GM18907 (cell line): ENCODE measurements at regions not wholly inside any gene's neighbourhood (a gene's known extent, or its start where the extent isn't known, plus 50 kb on each side); places are given as distances from the start of the nearest gene placed in this dataset.

Experiments
- ATAC-seq: cut with Tn5 transposase; IDR thresholded peaks from one replicate; pipeline ENCODE4 v1.9.1; 2021; ENCODE audit warnings: mild to moderate bottlenecking, moderate library complexity; ENCODE audit not compliant: unreplicated experiment

DNA sequence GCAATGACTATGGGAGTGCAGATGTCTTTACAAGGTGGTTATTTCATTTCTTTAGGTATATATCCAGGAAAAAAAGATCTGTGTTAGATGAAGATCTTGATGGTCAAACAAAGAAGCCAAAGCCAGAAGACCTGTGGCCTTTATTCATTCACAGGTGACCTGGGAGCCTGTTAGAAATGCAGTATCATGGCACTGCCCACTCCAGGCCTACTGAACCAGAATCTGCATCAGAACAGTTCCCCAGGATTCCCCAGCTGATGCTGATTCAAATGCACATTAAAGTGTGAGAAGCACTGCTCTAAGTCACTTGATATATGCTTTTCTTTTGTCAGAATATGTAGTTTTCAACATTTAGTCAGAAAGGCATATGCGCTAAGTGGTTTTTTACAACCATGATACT, 251.1 kb downstream of the IPMK start:
- ATAC-seq: no peak

DNA sequence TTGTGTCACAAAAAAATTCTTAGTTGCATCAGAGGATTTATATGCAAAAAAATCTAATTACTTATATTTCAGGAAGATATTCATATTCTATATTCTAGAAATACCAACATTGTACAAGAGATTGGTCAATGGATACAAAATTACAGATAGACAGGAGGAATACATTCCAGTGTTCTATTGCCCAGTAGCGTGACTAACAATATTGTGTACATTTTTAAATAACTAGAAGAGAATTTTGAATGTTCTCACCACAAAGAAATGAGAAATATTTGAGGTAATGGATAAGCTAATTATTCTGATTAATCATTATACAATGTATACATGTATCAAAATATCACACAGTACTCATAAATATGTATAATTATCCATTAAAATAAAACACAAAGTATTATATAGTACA, 253.3 kb downstream of the IPMK start:
- no peak for ATAC-seq

DNA sequence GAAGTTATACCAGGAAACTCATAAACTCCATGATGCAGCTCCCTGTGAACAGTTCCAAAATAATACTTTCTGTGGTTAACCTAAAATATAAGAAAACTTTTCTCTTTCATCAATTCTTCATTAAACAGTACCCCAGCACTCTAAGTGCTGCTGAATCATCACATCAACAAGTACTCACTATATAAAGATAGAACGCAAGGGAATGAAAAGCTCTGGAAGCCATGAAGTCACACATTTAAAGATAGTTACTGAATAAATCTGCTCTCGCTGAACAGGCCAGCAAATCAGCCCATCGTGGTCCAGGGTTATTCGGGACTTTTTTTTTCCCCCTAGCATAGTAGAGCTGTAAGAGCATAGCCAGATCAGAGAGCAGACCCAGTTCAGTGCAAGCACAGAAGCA, 254.3 kb downstream of the IPMK start:
- ATAC-seq: no peak

DNA sequence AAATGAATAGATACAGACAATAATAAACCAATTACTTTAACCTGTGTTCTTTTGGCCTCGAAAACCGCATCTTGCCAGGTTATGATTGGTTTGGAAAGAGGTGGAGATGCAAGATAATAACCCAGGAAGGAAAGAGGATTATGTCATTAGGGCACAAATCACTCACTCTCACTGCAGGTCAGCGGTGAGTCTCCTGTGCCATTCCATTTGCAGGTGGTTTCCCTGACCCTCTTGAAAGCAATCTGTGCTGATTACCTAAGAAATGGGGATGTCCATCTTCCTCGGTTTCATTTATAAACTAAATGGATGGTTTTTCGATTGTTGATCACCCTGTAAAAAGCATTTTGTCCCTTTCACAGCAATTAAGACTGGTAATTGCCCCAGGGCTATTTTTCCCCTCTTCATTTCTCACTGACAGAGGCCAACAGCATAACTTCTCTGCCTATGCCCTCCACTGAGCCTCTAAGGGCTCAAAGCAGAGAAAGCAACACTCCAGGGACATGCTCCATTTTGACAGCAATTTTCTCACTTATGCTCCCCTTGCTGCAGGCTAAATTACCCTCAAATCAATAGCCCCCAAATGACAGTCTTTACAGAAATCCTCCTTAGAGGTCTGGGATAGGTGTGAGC, 257.5 kb downstream of the IPMK start:
- ATAC-seq: no peak

DNA sequence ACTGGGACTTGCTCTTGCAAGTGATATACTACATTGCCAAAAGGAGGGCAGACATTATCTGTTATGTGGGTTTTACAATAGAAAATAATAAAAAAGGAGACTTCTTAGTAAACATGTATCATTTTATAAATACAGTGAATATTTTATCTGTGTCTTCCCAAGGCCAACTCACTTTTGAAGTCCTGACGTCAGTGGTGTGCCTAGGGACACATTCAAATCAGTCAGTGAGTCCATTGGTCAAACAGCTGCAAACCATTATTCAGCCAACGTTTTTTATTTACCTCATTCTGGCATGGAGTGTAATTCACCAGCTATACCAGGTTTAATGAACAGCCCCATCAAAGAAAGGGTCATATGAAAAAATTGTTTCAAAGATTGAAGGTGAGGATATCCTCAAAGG, 263.7 kb downstream of the IPMK start:
- ATAC-seq: no peak

DNA sequence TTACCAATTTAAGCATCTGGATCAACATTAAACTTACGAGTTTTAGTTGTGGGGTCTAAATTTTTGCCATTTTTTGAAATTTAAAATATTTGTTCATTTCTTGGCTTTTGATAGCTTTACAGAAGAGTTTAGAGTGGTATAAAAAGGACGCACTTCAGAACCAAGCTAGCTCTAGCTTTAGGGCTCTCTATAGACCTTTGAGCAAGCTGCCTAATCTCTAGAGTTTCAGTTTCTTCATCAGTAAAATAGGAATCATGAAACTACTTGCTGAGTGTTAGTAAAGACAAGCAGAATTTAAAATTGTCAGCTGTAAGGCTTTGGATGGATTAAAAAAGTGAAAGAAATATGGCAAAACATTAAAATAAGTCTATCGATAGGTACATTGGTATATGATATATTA, 266.5 kb downstream of the IPMK start:
- no peak for ATAC-seq

DNA sequence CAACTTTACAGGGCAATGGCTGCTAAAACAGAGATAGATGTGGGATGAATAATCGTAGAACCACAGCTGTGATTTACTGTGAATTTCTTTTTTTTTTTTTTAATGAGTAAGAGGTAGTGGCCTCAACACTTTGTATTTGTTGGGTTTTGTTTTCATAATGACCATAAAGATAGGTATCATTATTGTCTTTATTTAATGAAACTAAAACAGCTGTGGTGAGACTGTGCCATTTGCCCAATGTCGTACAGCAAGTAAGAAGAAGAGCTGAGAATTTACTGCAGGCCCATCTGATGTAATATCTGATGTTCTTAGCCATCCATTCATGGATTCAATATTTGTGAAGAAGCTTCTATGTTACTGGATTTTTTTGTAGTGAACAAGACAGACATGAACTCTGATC, 271.2 kb downstream of the IPMK start:
- ATAC-seq: no peak

DNA sequence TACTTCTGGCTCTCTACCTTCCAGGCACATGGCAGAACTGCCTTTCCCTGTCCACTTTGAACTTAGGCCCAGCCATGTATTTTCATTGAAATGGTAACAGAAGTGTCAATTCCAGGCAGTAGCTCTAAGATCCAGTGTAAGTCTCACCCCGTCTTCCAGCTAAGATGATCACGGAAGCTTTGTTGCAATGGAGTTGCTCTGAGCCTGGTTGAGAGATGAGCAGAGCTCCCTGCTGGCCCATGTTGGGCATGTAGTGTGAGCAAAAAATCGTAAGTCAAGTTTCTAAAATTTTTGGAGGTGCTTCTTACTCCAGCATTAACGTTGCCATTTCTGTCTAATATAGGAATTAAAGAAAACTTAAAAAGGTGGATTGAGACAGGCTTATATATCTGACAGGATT, 274.4 kb downstream of the IPMK start:
- ATAC-seq: no peak

DNA sequence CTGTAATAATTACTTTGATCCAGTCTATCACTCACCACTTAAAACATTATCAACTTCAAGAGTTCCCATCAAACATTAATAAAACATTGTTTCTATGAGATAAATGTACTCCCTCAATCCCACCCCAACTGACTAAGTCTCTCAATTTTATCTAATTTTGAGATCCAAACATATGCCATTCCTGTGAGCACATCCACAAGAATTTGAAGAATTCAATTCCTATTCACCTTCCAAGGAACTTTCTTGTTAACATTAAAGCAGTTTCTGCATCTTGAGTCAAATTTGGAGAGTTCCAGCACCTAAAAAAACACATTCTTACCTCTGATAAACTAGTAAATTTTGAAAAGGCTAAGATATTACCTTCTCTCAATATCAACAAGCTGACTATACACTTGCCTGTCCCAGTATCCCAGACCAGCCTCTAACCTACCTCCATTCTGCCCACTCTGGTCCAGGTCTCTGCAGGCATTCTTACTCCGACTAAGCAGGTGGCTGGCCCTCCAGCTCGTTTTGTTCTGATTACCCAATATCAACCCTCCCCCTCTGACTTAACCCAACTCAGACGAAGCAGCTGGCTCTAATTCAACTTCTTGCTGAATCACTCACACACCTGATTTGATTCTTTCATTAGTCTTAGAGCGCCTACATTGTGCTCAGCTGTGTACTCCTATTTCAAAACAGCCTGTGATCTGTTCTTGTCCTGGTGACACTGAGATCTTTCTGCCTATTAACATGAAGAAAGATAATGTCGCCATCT, 275.2 kb downstream of the IPMK start:
- no peak for ATAC-seq

DNA sequence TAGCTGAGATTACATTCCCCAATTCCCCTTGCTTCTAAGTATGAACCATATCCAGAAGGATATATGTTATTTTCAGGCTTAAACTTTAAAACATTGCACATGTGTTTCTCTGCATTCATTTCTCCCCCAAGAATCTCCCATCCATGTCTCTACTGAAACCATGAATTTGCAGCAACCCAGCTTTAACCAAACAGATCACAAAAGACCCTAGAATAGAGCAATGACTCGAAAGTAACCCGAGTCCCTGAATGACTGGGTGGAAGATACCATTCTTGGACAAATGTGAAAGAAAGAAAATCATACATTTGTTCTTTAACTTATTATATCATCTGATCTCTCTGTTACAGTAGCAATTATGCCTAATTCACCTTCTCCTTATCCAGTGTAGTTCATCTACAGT, 278.7 kb downstream of the IPMK start:
- ATAC-seq: no peak

DNA sequence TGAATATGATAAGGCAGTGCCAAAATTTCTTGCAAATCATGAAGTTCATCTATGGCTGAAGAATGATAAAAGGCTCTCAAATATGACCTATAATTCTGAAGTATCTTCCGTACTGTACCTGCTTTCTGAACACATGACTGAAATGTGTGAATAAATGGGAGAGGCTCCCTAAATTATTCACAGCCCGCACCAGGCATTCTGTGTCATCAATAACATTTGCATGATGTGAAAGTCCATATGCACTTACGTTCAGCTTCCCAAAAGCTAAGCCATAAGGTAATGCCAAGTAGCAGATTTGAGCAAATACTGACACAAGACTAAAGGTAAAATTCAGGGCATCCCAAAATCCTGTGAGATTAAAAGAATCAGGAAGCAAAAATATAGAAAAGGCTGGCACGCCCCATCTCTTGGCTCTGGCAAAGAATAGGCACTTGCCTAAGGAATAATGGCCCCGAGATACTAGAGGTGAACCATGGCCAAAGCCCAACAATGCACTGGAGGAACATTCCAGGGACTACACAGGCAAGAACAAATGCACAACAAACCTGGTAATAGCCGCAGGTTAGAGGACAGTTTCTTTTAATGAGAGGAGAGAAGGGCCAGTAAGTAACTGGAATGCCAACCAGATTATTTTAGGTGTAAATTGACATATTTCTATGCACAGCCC, 280.5 kb downstream of the IPMK start:
- ATAC-seq: no peak

DNA sequence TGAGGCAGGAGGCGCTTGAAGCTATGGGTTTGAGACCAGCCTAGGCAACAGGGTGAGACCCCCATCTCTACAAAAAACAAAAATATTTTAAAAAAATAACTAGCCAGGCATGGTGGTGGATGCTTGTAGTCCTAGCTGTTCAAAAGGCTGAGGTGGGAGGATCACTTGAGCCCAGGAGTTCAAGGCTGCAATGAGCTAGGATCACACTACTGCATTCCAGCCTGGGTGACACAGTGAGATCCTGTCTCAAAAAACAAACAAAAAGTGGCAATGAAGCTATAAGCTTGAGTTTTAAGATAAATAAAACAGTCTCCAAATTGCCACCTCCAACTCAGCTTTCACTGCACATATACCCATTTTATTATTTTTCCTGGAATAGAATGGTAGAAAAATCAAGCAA, 281.3 kb downstream of the IPMK start:
- ATAC-seq: no peak

DNA sequence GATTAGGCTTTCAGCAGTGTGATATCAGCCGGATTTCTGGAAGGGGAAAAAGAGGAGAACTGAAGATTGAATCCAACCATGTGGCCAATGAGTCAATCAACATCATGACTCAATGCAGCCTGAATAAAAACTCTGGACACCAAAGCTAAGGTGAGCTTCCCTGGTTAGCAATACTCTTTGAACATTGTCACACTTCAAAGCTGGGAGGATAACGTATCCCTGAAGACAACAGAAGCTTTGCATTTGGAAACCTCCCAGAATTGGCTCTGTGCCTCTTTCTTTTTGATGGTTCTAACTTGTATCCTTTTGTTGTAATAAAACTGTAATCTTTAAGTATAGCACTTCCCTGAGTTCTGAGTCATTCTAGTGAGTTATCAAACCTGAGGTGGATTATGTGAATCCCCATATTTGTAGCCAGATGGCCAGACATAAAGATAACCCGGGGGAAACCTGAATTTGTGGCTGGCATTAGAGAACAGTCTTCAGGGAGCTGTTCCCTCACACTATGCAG, 284.4 kb downstream of the IPMK start:
- ATAC-seq: no peak

DNA sequence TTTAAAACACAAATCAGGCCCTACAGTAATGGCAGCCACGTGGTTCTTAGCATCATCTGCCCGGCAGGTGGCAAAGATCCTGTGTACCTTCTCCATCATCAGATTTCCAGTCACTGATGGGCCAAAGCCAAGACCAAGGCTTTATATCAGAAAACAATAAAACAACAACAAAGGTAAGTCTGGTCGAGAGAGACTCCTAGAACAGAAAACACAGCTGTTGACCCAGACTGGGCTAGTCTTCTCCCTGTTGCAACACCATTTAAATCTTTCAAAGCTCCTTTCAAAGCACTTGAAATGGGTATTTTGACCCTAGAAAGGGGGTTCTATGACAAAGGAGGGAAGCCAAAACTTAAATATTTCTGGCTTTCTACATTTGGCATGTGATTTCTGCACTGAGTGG, 285.6 kb downstream of the IPMK start:
- no peak for ATAC-seq

DNA sequence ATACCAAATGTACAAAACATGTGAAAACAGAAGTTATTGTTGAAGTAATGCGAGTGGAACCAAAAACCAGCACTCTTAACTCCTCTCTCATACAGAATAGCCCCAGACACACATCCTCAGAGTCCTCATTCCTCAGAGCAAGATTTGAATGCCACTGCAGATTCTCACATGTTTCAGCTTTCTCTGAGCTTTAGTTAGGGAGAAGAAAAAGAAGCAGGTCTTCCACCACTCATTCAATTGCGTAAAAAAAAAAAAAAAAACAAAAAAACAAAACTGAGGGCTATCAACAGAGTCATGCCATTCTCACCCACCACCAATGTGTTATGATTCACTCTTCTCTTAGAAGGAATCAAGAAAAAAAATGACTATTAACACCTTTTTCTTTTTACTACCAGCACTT, 287.7 kb downstream of the IPMK start:
- no peak for ATAC-seq

DNA sequence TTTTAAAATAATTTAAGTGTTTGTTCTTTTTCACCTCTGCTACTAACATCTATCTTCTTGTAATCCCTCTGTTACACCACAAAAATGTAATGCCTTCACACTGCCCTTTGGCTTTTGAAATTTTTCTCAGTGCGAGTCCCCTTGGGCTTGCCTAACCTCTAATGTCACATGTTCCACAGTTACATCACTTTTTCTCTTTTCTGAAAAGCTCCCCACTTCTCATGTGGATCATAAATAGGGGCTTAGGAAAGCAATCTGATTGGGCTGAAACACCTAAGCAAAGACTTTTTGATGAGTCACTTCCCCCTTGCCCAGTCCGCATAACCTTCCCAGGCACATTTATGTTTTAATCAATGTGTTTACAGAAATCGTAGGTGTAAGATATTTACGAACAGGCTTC, 288.2 kb downstream of the IPMK start:
- ATAC-seq: no peak

DNA sequence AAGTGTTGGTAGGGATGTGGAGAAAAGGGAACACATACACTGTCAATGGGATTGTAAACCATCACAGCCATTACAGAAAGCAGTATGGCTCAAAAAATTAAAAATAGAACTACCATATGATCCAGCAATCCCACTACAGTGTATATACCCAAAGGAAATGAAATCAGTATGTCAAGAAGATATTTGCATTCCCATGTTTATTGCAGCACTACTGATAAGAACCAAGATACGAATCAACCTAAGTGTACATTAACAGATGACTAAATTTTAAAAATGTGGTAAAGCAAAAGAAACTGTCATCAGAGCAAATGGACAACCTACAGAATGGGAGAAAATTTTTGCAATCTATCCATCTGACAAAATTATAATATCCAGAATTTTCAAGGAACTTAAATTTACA, 290.4 kb downstream of the IPMK start:
- no peak for ATAC-seq

DNA sequence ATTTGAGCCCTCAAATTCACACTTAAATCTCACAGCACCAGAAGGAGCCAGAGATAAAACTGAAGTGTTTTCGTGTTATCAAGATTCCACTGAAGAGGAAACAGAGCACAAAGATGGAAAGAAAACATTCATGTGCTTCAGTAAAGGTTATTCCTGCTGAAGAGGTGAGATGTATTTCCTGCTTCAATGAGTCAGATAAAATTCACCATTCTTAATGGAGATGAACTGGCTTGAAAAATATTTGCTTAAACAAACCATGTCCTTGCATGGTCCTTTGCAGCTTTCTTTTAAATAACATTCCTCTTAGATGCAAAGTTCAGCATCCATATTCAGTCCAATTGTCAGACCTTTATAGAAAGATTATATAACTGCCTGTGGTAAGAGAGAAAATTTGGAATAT, 294.2 kb downstream of the IPMK start:
- no peak for ATAC-seq

DNA sequence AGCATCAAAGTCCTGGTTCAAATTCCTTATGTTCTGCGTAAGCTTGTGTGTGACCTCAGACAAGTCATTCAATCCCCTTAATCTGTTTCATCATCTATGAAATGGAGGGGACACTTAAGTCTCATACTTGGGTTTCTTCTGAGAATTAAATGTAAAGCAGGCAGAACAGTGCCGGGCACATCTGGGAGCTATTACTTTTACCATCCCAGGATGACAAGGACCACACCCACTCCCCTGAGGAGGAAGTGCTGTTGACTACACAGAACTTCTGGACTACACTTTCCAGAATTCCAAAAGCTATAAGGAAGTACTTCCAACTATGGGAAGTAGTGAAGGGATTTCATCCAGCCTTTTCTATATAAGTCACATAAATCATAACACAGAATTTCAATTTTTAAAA, 294.9 kb downstream of the IPMK start:
- no peak for ATAC-seq

DNA sequence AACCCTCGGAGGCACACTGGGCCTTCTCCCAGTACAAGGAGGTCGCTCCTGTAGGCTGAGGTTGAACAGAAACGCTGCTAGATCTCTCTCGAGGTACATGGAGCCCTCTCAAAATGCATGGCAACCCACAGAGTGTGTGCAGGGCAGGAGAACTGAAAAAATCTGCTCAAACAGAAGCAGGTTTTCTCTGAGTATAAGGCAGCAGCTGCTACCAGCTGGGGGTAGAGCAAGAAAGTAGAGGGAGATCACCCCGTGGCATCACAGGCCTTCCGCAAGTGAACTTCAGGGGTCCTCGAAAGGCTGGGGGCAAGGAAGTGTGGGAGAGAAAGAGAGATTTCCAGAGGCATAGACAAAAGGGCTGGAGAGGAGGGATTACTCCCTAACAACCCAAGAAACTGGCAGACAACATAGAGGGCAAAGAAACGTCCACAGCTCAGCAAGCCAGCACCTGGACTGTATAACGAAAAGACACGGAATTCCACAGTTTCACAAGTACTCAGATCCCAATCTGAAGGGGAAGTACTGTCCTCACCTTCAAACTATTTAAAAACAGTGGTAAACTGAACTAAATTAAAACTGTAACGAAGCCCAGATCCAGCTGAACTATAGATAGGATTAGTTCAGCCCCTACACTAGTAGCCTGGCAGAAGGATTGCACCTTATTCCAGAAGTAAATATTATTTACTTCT, 299.2 kb downstream of the IPMK start:
- no peak for ATAC-seq

DNA sequence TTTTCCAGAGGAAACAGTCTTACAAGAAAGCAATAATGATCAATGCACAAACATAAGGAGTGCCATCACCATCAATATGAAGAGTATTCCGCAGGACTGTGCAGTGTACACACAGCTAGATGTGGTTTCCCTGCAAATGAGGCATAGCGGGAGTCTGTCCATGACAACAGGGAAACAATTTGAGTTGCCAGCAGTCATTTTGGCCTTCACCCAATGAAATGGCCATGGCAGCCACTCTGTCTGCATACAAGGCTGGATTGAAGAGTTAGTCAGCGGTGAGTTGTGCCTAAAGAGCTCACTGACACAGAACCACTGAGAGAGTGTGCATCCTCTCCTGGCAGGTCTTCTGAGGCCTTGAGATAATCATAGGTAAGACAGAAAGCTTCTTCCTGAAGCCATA, 303.3 kb downstream of the IPMK start:
- no peak for ATAC-seq

DNA sequence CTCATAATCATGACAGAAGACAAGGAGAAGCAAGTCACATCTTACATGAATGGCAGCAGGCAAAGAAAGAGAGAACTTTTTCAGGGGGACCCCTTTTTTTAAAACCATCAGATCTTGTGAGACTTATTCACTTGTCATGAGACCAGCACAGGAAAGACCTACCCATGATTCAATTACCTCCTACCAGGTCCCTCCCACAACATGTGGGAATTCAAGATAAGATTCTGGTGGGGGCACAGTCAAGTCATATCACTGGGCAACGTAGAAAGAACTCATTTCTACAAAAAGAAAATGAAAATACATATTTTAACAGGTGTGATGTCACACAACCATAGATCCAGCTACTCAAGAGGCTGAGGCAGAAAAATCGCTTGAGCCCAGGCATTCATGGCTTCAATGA, 304.1 kb downstream of the IPMK start:
- no peak for ATAC-seq
